GM23338 (cell line): ENCODE measurements at regions not wholly inside any gene's neighbourhood (a gene's known extent, or its start where the extent isn't known, plus 50 kb on each side); places are given as distances from the start of the nearest gene placed in this dataset.
"Not testable (repeated sequence)": the region's sequence is repeated elsewhere in the genome, so short reads cannot be mapped to it uniquely, and the experiment has no call there.

ENCODE experiments used
- ATAC-seq: fragments of 200-7000 bp; cut with Tn5 transposase; 3 replicates; pipeline ENCODE4 v1.9.1; 2020
- DNase-seq: peaks from one replicate; pipeline ENCODE4 v3.0.0-alpha.2; 2015; ENCODE audit warnings: low spot score
- H2AFZ ChIP-seq: fragments of 200-600 bp; sonication (generic); 2 replicates; pipeline ENCODE4 v1.8.0; 2016; ENCODE audit warnings: antibody characterized with exemption, mild to moderate bottlenecking, moderate library complexity
- H3F3A ChIP-seq: fragments of 200-600 bp; sonication (generic); replicated peaks from 2 replicates; pipeline ENCODE4 v1.8.0; 2017; ENCODE audit warnings: antibody characterized with exemption, mixed run types, low read depth
- H3K27ac ChIP-seq: fragments of 200-600 bp; sonication (generic); 2 replicates; pipeline ENCODE4 v1.6.1; 2016; ENCODE audit warnings: low read depth
- H3K27me3 ChIP-seq: fragments of 200-600 bp; sonication (generic); 2 replicates; pipeline ENCODE4 v1.8.0; 2016; ENCODE audit warnings: mild to moderate bottlenecking, mixed run types, moderate library complexity; ENCODE audit not compliant: insufficient read depth
- H3K36me3 ChIP-seq: fragments of 200-600 bp; sonication (generic); 2 replicates; pipeline ENCODE4 v1.8.0; 2016; ENCODE audit warnings: mild to moderate bottlenecking; ENCODE audit not compliant: insufficient read depth
- H3K4me1 ChIP-seq: fragments of 200-600 bp; sonication (generic); 2 replicates; pipeline ENCODE4 v1.8.0; 2016; ENCODE audit warnings: mild to moderate bottlenecking, moderate library complexity; ENCODE audit not compliant: insufficient read depth
- H3K4me2 ChIP-seq: fragments of 200-600 bp; sonication (generic); 2 replicates; pipeline ENCODE4 v1.7.1; 2017; ENCODE audit warnings: mixed run types
- H3K4me3 ChIP-seq: fragments of 200-600 bp; sonication (generic); 2 replicates; pipeline ENCODE4 v1.6.1; 2016; ENCODE audit warnings: mixed run types
- H3K79me2 ChIP-seq: fragments of 200-600 bp; sonication (generic); replicated peaks from 2 replicates; pipeline ENCODE4 v1.8.0; 2017; ENCODE audit warnings: mild to moderate bottlenecking; ENCODE audit not compliant: insufficient read depth
- H3K9me2 ChIP-seq: fragments of 200-600 bp; sonication (generic); 2 replicates; pipeline ENCODE4 v1.8.0; 2017; ENCODE audit not compliant: insufficient read depth
- H4K20me1 ChIP-seq: fragments of 200-600 bp; sonication (generic); replicated peaks from 2 replicates; pipeline ENCODE4 v1.8.0; 2017; ENCODE audit warnings: mild to moderate bottlenecking; ENCODE audit not compliant: insufficient read depth
- H3K27ac Mint-ChIP-seq: 2 replicates; pipeline ENCODE4 v1.8.0; 2020; ENCODE audit warnings: inconsistent platforms, mild to moderate bottlenecking, moderate library complexity, mixed read lengths
- H3K27me3 Mint-ChIP-seq: 3 replicates; pipeline ENCODE4 v1.8.0; 2022; ENCODE audit warnings: low read depth, mild to moderate bottlenecking, moderate library complexity, mixed read lengths, inconsistent platforms; ENCODE audit not compliant: insufficient read depth, poor library complexity
- H3K36me3 Mint-ChIP-seq: 3 replicates; pipeline ENCODE4 v1.8.0; 2021; ENCODE audit warnings: low read depth, mild to moderate bottlenecking, inconsistent platforms, moderate library complexity, mixed read lengths
- H3K4me1 Mint-ChIP-seq: 3 replicates; pipeline ENCODE4 v1.8.0; 2020; ENCODE audit warnings: mild to moderate bottlenecking, inconsistent platforms, mixed read lengths
- H3K4me3 Mint-ChIP-seq: 3 replicates; pipeline ENCODE4 v1.8.0; 2021; ENCODE audit warnings: moderate library complexity, mild to moderate bottlenecking, inconsistent platforms, mixed read lengths
- H3K9me3 Mint-ChIP-seq: 3 replicates; pipeline ENCODE4 v1.8.0; 2020; ENCODE audit warnings: moderate library complexity, mild to moderate bottlenecking, inconsistent platforms, mixed read lengths
- CTCF ChIP-seq, 2 experiments: fragments of 200-600 bp in 1 of 2; sonication (generic) in 1 of 2; conservative IDR thresholded peaks; 2 replicates each; pipeline versions ENCODE4 v1.5.1 to v1.6.1; 2016 to 2017; ENCODE audit warnings: antibody characterized with exemption in 2 of 2, low read depth in 2 of 2, mild to moderate bottlenecking in 2 of 2, moderate library complexity in 1 of 2
- ETS1 ChIP-seq: IDR thresholded peaks from 2 replicates; pipeline ENCODE4 v1.6.1; 2016; ENCODE audit warnings: antibody characterized with exemption
- EZH2 ChIP-seq: fragments of 200-600 bp; sonication (generic); IDR thresholded peaks from one replicate; pipeline ENCODE4 v1.8.0; 2017; ENCODE audit warnings: antibody characterized with exemption, mild to moderate bottlenecking, low read depth; ENCODE audit not compliant: unreplicated experiment
- EZH2phosphoT487 ChIP-seq: fragments of 200-600 bp; sonication (generic); IDR thresholded peaks from one replicate; pipeline ENCODE4 v1.8.1; 2018; ENCODE audit warnings: antibody characterized with exemption; ENCODE audit not compliant: unreplicated experiment
- JUNB ChIP-seq: IDR thresholded peaks from one replicate; pipeline ENCODE4 v1.6.1; 2016; ENCODE audit warnings: antibody characterized with exemption; ENCODE audit not compliant: unreplicated experiment
- NANOG ChIP-seq: IDR thresholded peaks from 2 replicates; pipeline ENCODE4 v1.6.1; 2016; ENCODE audit warnings: antibody characterized with exemption, borderline replicate concordance
- ZNF114 ChIP-seq: fragments of 250-450 bp; sonication (Bioruptor Pico); IDR thresholded peaks from 2 replicates; pipeline ENCODE4 v1.5.0; 2020; ENCODE audit warnings: mild to moderate bottlenecking, moderate library complexity
- ZNF331 ChIP-seq: fragments of 250-450 bp; sonication (Bioruptor Pico); IDR thresholded peaks from 2 replicates; pipeline ENCODE4 v1.5.0; 2020; ENCODE audit warnings: low read depth, mild to moderate bottlenecking, moderate library complexity
- ZNF462 ChIP-seq: fragments of 250-450 bp; sonication (Bioruptor Pico); IDR thresholded peaks from 2 replicates; pipeline ENCODE4 v1.5.0; 2020; ENCODE audit warnings: mild to moderate bottlenecking, moderate library complexity

GRCh38 chr17:20733923-20734322 lies 154.4 kb downstream of the CDRT15L2 start:
- Mint-ChIP-seq H3K4me1 (peaks cover 4% of the 10 kb centered on the region; the same call in 1 of the 3 replicates), H3K36me3 (no peaks in the 10 kb centered on the region), H3K9me3 (no peaks in the 10 kb centered on the region), H3K27ac (no peak overlapping the region), H3K27me3 (no peaks in the 10 kb centered on the region), H3K4me3 (no peak overlapping the region)
- Histone ChIP-seq H3K36me3 (no peaks in the 10 kb centered on the region), H3K9me2 (no peaks in the 10 kb centered on the region), H4K20me1 (no peaks in the 10 kb centered on the region), H3K79me2 (no peaks in the 10 kb centered on the region), H3K4me2 (no peak overlapping the region), H2AFZ (no peak overlapping the region), H3K4me1 (no peaks in the 10 kb centered on the region), H3K4me3 (no peak overlapping the region), H3K27ac (no peak overlapping the region), H3K27me3 (no peaks in the 10 kb centered on the region), H3F3A (no peaks in the 10 kb centered on the region)
- ATAC-seq (no peak), DNase-seq (no peak)
- no peak for TF ChIP-seq JUNB
- no peak for TF ChIP-seq EZH2
- TF ChIP-seq ZNF114 (CRISPR knock-in tag) = no peak

- no peaks in the 10 kb centered on the region for H3K9me3 Mint-ChIP-seq
- TF ChIP-seq EZH2phosphoT487 (no peak), ETS1 (no peak), NANOG (no peak), CTCF (conservative IDR thresholded peaks at IDR 0.05; ENCODE audit: low read depth in 2 of 2) (no peak), ZNF331 (no peak), EZH2 (no peak), ZNF462 (CRISPR knock-in tag) (no peak)
Observed at GRCh38 chr17:20735796-20736195, 156.3 kb downstream of the CDRT15L2 start.

GRCh38 chr17:20737636-20738035 lies 158.1 kb downstream of the CDRT15L2 start:
- not testable (repeated sequence) for ATAC-seq

More at GRCh38 chr17:20735796-20736195, 156.3 kb downstream of the CDRT15L2 start:
- H3K4me2 ChIP-seq = no peak overlapping the region
- H3F3A ChIP-seq = no peaks in the 10 kb centered on the region
- H2AFZ ChIP-seq = no peak overlapping the region
- Mint-ChIP-seq H3K36me3 (no peaks in the 10 kb centered on the region), H3K4me1 (peaks cover 4% of the 10 kb centered on the region; the same call in 1 of the 3 replicates), H3K27me3 (no peaks in the 10 kb centered on the region), H3K4me3 (no peak overlapping the region), H3K27ac (no peak overlapping the region)
- no peaks in the 10 kb centered on the region for H3K9me2 ChIP-seq
- H4K20me1 ChIP-seq = no peaks in the 10 kb centered on the region
- no peaks in the 10 kb centered on the region for H3K79me2 ChIP-seq
- no peak for DNase-seq
- no peak overlapping the region for H3K4me3 ChIP-seq
- no peak overlapping the region for H3K27ac ChIP-seq
- no peaks in the 10 kb centered on the region for H3K4me1 ChIP-seq
- ATAC-seq = no peak
- H3K36me3 ChIP-seq = no peaks in the 10 kb centered on the region
- H3K27me3 ChIP-seq = no peaks in the 10 kb centered on the region

More at GRCh38 chr17:20737636-20738035, 158.1 kb downstream of the CDRT15L2 start:
- H3K36me3 Mint-ChIP-seq, H3K4me2 ChIP-seq, H2AFZ ChIP-seq, H3K4me1 Mint-ChIP-seq, H3K4me3 ChIP-seq, H4K20me1 ChIP-seq, H3K27me3 ChIP-seq, H3K9me3 Mint-ChIP-seq, DNase-seq, H3K27ac Mint-ChIP-seq, H3F3A ChIP-seq, H3K79me2 ChIP-seq, H3K4me1 ChIP-seq, H3K27me3 Mint-ChIP-seq, H3K36me3 ChIP-seq, H3K27ac ChIP-seq, H3K4me3 Mint-ChIP-seq, H3K9me2 ChIP-seq: not testable (repeated sequence)
